LoVo (cell line): ENCODE measurements at regions not wholly inside any gene's neighbourhood (a gene's known extent, or its start where the extent isn't known, plus 50 kb on each side); places are given as distances from the start of the nearest gene placed in this dataset.
"Not testable (repeated sequence)": the region's sequence is repeated elsewhere in the genome, so short reads cannot be mapped to it uniquely, and the experiment has no call there.

Experiments used
- DNase-seq: peaks from one replicate; pipeline ENCODE4 v3.0.0-alpha.2; 2016; ENCODE audit warnings: low spot score

DNA sequence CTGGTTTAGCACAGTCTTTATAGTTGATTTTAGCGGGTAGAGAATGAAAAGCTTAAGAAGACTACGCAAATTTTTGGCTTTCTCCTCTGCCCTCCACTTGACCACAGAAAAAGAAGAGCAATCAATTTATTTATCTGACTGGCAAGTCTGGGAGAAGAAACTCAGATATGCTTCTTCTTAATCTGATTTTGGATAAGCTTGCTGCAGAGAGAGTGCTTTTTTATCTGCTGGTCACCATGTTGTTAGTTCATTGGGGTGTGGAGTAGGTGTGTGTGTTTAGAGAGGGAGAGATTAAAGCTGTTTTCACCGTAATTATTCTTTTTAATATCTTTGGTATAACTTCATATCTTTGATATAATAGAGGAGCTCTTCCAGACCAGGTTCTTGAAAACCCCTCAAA, 471.4 kb upstream of the SLC10A2 start:
- no peak for DNase-seq

DNA sequence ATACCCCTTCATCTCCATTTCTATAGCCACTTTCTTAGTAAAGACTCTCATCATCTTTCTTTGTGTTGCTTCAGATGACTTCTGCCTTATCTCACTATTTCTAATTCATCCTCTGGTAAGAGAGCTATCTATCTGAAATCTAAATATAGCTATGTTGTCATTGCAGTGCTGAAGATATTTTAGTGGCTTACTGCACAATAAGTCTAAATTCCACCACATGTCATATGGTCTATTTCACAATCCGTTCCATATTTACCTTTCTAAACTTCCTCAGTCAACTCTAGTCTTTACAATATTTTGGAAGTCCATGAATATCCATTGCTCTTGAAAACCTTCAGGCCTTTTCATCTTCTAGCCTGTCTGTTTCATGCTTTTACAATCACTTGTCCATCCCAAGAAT, 465.1 kb upstream of the SLC10A2 start:
- DNase-seq, result no peak

DNA sequence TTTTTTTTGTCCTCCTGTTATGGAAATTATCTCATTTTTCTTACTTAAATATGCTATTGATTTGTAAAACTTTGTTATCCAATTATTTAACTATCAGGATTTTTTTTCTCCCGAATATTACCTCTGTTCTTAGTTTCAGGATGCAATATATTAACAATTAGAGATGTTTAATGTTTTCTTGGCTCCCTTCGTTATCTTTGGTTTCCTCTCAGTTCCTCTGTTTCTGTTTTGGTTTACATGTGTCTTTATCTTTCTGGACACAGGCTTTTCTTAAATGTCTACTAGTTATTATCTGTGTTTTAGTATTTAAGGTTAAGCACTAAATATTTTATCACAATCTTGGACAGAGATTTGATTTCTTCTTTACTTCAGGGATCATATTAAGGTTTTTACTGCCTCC, 462.2 kb upstream of the SLC10A2 start:
- DNase-seq, result no peak

DNA sequence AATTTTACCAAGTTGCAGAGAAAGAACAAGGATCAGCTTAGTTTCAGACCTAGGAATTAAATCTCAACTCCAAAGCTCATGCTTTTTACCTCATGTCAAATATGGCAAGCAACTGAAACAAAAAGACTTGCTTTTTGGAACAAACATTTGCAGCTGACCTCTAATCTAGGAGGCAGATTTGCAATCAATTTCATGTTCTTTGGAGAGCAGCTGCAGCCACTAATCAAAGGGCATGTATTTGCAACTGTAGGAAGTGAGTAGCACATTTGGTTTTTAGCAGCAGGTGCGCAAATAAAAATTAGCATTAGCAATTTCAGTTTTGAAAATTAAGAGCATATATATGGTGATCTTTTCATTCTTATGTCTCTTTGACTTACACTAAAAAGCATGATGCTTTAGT, 459.3 kb upstream of the SLC10A2 start:
- DNase-seq, result no peak

DNA sequence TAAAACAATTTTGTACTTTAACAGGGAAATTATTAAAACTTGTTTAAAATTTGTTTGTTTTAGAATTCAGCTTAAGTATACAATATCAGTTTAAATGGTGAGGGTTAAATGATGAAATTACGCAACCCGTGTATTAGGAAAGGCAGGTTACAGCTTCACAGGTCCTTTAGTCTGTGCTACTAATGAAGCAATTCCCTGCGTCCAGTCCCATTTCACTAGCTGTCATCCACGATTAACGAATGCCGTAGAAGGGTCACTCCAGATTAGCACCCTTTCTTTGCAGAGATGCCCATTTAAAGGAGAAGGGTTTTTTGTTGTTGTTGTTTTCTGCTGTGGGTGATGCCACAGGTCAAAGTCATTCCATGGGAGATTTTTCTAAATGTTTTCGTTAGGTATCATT, 457.6 kb upstream of the SLC10A2 start:
- no peak for DNase-seq

DNA sequence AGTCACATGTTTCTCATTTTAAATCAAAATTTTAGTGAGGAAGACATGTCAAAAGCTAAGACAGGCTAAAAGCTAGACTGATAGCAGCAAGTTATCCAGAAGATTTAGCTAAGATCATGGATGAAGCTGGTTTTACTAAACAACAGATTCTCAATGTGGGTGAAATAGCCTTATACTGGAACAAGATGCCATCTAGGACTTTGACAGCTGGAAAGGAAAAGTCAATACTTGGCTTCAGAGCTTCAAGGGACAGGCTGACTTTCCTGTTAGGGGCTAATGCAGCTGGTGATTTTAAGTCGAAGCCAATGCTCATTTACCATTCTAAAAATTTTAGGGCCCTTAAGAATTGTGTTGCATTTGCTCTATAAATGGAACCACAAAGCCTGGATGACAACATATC, 455.3 kb upstream of the SLC10A2 start:
- no peak for DNase-seq

DNA sequence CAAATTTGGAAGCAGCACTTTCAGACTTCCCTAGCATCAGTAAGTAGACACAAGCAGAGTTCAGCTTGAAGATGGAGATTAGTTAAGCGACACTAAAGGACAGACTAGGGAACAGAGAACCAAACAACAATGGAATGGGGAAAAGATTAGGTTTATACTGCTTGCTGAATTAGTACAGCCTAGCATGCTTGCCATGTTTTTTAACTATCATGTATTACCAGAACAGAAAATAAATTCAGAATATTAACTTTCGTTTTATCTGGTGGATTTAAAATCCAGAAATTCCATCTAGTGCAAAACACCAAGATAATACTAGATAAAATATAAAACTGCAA, 451.5 kb upstream of the SLC10A2 start:
- DNase-seq, result no peak

DNA sequence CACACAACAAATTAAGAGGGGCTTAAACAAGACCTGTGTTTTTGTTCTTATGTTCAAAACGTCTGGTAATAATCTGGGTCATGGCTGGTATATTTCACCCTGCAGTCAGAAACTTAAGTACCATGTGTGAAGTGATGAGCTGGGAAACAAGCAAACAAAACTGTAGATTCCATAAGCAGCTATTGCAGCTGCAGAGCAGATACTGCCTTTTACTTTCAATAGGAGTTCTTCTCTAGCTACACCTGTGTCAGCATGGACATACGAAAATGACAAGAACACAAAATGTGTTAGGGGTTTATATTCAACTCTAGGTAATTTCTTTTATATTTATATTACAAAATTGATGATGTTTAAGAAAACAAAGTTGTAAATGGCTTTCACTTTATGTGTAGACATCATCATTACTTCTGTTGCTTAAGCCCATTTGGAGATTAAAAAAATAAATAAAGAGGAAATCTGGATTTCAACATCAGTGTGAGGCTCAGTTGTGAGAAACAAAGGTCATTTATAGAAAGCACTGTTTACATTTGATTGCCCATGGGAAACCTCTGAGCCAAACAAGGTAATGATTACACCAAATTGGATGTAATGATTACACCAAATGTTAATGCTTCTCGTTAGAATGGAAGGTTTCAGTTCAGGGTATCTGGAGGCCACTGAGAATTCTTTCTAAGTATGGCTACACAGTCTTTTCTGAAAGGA, 451.0 kb upstream of the SLC10A2 start:
- DNase-seq, result no peak

DNA sequence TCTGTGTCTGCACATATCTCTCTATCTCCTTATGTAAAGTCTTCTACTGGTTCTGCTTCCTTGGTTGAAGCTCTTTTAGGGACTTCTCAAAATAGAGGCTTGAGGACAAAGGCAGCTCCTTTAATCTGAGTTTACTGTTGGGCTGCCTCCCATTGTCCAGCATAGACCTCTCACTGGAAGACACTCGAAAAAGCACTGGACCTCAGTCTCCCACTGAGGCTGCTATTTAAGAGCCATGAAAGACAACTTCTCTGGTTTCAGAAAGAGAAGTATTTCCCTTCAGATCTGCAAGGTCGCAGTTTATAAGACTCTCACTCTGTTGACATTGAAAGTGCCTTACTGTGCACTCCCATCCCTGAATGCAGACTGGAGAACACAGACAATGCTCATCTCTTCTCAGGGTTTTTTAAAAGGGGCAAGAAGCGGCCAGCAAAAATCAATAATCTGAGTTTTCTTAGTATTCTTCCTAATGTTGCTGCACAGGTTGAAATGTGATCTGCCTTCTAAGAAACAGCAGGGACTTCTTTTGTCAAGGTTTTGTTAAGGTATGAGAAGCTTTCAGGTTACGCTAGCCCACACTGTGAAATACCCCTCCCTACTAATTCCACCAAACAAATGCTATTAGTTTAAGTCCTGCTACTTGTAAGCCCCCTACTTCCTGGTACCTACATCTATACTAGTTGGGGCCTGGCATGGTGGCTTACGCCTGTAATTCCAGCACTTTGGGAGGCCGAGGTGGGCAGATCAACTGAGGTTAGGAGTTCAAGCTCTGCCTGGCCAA, 450.0 kb upstream of the SLC10A2 start:
- DNase-seq, result no peak

DNA sequence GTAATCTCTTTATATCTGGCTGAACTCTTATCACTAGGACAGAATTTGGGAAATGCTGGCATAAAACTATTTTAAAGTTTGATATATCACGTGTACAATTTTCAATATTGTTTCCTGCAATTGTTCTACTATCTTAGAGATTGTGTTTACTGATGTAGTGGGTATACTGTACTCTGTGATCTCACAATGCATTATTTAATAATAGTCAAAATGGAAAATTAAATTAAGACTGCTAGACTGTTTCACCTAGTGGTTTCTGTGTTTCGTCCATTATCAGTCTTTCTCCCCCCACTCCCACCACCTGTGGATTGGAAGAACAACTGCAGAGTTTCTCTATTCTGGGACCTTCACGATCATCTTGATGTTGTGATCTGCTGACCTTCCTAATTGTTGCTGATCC, 449.2 kb upstream of the SLC10A2 start:
- DNase-seq, result no peak

DNA sequence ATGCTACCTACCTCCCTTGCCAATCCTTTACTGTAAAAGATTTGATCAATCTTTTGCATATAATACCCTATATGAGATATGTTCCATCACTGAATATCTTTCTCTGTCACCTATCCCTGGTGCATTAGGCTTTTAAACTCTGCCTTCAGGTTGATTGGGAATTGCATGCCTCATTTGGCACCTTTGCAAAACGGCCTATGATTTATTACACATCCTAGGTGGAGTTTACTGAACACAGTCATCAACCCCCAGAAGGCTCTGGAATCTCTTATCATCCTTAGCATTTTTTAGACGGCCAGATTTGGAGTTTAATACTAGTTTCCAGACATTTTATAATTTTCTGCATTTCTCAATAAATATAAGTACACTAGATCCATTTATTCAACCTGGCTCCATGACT, 448.4 kb upstream of the SLC10A2 start:
- no peak for DNase-seq

DNA sequence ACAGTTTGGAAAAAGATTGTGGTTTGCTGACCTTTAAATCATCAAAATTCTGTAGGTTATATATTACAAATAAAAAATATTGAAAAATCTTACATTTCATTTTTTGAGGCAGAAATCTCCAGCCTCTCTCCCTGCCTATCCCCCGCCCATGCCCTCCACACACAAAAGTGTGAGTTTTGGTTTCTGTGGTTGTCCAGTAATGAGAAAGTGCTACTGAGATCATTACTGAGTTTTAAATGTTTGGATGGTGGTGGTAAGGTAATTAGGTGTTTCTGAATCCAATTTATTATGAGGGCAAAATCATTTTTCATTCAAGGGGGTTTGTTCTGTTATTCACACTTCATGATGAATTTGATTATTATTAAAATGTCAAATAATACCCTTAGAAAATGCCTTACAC, 448.0 kb upstream of the SLC10A2 start:
- DNase-seq, result no peak

DNA sequence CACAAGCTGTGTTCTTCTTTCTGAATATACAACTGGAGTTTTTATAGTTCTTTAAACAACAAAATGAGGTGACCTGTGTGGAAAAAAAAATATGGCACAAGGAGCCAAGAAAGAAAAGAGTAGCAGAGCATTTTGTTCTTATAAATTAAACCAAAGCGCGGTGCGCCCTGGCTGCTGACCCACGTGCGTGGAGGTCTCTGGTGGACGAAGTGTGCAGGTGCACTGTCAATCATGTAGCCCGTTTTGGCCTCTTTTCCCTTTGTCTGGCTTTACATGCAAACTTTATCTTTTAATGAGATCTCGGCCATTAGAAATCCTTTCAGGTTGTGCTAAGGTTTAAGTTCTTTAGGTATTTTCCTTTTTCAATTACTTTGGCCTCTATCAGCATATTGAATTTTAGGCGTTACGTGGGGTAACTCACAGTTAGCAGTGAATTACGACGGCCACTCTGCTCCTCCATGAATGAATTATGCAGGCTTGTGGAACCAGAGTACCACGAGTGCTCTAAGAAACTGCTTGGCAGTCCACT, 443.9 kb upstream of the SLC10A2 start:
- DNase-seq, result no peak

DNA sequence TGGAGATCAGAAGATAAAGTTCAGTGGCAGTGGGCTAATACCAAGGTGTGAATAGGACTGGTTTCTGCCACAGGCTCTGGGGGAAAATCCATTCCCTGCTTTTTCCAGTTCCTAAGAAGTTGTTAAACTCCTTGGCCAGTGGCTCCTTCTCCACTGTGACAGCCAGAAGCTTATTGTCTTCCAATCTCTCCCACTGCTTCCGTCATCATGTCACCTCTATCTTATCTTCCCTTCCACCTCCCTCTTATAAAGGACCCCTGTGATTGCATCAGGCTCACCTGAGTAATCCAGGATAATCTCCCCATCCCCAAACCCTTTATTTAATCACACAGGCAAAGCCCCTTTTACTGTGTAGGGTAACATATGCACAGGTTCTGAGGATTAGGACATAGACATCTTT, 431.2 kb upstream of the SLC10A2 start:
- DNase-seq, result no peak

DNA sequence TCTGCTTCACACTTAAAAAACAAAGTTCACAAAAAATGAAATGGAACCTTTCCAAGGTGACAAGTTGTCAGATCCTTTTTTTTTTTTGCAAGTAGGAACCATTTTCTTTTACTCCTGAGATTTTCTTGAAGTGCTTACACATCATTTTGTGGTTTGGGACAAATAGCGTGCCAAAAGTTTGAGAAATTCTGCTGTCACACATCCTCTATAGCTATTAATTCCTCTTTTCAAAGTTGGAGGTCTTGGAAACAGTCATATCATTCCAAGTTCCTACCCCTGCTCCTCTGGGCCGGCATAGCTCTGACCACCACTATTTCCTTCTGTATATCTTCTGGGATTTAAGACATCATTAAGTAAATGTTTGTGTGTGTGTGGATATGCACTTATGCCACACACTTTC, 421.6 kb upstream of the SLC10A2 start:
- DNase-seq, result no peak

DNA sequence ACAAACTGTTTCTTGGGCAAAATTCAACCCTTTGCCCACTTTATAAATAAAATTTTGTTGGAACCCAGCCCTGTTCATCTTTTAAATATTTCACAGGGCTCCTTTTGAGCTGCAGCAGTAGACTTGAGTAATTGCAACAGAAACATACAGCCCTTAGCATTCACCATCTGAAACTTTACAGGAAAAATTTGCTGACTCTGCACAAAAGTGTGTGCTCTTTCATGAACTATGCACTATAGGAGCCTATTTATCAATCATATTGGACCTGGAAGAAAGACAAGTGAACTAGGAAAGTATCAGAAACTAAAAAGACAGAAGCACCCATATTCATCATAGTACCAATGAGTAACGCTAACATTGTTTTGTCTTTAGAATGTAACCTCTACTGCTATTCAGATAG, 406.9 kb upstream of the SLC10A2 start:
- DNase-seq, result no peak

DNA sequence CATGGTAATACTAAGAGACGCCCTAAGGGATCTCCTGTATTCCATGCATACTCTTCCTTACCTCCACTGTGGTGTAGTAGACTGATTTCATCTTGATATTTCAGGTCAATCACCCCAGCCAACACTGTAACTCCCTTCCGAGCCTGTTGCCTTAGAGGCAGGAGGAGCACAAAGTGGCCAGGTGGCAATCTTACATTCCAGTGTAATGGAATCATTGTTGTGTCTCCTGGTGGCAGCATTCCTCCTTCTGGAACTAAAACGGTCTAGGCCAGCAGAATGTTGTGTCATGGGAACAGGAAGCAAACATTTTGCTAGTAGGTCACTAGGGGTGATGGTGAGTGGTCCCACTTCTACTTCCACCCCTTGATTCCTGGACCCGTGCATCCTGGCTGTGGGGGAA, 405.7 kb upstream of the SLC10A2 start:
- no peak for DNase-seq

DNA sequence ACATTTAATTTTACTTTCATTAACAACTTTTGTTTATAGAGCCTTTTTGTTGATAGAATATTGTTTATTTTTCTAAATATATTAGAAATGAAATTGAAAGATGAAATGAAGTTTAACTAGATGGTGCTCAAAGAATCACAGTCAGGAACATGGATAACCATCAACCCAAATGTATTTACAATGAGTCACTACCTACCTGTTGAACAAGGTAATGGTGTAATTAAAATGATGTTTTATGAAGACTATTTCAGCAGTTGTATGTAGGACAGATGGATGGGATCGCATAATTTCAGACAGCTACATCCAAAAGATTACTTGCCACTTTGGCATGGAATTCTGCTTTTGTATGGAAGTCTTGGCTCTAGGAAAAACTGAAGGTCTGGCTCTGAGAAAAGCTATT, 403.6 kb upstream of the SLC10A2 start:
- DNase-seq, result no peak

DNA sequence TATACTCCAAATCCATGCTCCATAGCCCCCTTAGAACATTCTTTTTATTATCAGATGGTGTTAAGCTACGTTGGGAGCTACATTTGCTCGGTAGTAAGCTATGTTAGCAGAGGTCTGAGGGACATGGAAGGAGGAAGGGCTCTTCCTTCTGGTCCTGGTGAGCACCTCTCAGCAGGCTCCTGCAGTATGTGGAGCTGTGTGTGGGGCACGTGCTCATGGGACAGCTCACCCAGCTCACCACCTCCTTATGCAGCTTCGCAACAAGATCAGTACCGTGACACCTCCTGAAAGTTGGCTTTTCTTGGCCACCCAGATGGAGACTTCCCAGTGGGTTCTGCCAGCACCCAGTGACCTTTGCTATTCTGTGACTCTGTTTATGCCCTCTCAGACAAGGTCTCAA, 400.5 kb upstream of the SLC10A2 start:
- no peak for DNase-seq

DNA sequence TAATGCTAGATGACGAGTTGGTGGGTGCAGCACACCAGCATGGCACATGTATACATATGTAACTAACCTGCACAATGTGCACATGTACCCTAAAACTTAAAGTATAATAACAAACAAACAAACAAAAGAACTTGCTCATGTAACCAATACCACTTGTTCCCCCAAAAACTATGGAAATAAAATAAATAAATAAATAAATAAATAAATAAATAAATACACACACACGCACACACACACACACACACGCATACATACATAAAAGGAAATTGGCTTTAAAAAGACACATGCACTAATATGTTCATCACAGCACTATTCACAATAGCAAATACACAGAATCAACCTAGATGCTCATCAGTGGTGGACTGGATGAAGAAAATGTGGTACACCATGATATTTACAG, 394.0 kb upstream of the SLC10A2 start:
- DNase-seq, result not testable (repeated sequence)

DNA sequence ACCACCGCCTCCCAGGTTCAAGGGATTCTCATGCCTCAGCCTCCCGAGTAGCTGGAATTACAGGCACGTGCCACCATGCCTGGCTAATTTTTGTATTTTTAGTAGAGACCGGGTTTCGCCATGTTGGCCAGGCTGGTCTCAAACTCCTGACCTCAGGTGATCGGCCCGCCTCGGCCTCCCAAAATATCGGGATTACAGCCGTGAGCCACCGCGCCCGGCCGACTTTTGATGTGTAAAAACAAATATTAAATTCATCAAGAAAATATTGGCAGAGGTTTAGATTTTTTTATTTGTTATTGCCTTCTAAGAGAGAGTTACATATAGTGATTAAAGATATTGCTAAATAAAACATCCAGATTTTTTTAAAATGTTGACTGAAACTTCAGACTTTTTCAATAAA, 390.8 kb upstream of the SLC10A2 start:
- not testable (repeated sequence) for DNase-seq

DNA sequence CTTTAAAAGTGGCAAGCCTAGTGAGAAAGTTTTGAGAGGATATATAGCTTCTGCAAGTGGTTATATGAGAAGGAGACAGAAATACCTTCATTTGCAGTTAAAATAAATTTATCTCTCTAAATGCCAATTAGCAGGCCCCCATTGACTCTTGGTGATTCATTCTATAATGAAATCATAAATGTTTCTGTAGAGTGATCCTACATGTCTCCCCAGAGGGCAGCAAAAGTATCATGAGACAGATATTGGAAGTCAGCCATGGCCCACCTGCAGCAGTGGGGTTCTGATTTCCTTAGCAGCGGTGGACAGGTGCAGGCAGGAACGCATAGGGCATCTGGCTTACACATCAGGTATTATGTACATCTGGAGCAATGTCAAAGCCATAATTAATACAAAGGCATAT, 385.4 kb upstream of the SLC10A2 start:
- no peak for DNase-seq

DNA sequence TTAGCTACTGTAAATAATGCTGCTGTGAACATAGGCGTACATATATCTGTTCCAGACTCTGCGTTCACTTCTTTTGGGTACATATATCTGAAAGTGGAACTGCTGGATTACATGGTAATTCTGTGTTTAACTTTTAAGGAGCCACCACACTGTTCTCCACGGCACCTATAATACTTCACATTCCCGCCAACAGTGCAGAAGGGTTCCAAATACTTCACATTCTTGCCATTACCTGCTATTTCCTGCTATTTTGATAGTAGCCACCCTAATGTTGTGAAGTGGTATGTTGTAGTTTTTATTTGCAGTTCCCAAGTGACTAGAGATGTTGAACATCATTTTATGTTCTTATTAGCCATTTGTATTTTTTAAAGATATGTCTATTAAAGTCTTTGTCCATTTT, 377.4 kb upstream of the SLC10A2 start:
- DNase-seq, result no peak

DNA sequence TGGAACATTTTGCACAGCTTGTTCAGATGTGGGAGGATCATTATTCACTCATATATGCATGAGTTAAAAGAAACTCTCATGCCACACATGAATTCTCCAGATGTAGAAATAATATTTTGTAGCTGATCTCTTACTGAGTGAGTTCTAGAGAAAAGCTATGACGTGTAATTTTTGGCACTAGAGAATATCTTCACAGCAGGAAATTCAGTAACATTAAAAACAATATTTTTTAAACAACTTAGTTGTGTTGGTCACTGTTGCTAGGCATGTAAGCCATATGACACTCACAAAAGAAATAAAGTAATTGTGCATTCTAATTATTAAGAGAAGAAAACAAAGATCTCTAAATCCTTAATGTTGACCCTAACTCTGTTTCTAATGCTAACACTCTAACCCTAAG, 371.4 kb upstream of the SLC10A2 start:
- DNase-seq, result no peak
